ENCODE measurements at regions not wholly inside any gene's neighbourhood (a gene's known extent, or its start where the extent isn't known, plus 50 kb on each side); places are given as distances from the start of the nearest gene placed in this dataset.

- DNase-seq (no peak), ATAC-seq (no peak)
- Histone ChIP-seq H3K27ac (no peak overlapping the region), H3K36me3 (no peaks in the 10 kb centered on the region), H3K27me3 (no peaks in the 10 kb centered on the region), H3K4me1 (peaks cover 0 to 5% (median 0%) of the 10 kb centered on the region in 12 donors), H3K9me3 (peaks cover 0 to 13% (median 0%) of the 10 kb centered on the region in 12 donors), H3K4me3 (no peak overlapping the region)
- TF ChIP-seq CTCF (IDR thresholded peaks at IDR 0.05) (no peak), POLR2A (IDR thresholded peaks at IDR 0.05) (no peak)
- 81 to 94% (median 88%) methylated on average over 1 of the region's 1 CpG for WGBS, 4 donors
- intact Hi-C loops (cut with DNase I) = no loop called here
Measured at GRCh38 chr10:124329362-124329761, 89.4 kb downstream of the OAT start.

GRCh38 chr10:124328477-124329220, 90.1 kb downstream of the OAT start:
- DNase-seq = no peak
- H3K27me3 ChIP-seq = no peaks in the 10 kb centered on the region
- no peaks in the 10 kb centered on the region for H3K36me3 ChIP-seq
- H3K9me3 ChIP-seq = peaks cover 0 to 13% (median 0%) of the 10 kb centered on the region in 12 donors
- no peak overlapping the region for H3K4me3 ChIP-seq
- H3K4me1 ChIP-seq = peaks cover 0 to 5% (median 0%) of the 10 kb centered on the region in 12 donors
- no peak overlapping the region for H3K27ac ChIP-seq
- intact Hi-C loops (cut with DNase I) = no loop called here
- 58 to 69% (median 66%) methylated on average over 10 of the region's 10 CpGs for WGBS, 4 donors
- no peak for TF ChIP-seq POLR2A (IDR thresholded peaks at IDR 0.05)
- TF ChIP-seq CTCF (IDR thresholded peaks at IDR 0.05) = no peak
- no peak for ATAC-seq

GRCh38 chr10:124325998-124326636, 92.6 kb downstream of the OAT start:
- Histone ChIP-seq H3K27ac (no peak overlapping the region), H3K36me3 (no peaks in the 10 kb centered on the region), H3K4me3 (no peak overlapping the region), H3K4me1 (peaks cover 0 to 5% (median 0%) of the 10 kb centered on the region in 12 donors), H3K27me3 (no peaks in the 10 kb centered on the region), H3K9me3 (peaks cover 0 to under 1% (median 0%) of the 10 kb centered on the region in 12 donors)
- 0 to 20% (median 0%) methylated on average over 1 of the region's 1 CpG for WGBS, 4 donors
- TF ChIP-seq POLR2A (IDR thresholded peaks at IDR 0.05) = no peak
- DNase-seq = no peak
- intact Hi-C loops (cut with DNase I) = no loop called here
- no peak for ATAC-seq

- peak in 1 of 4 donors; percentile 7 for ATAC-seq
- intact Hi-C loops (cut with DNase I) = no loop called here
- Histone ChIP-seq H3K4me3 (no peak overlapping the region), H3K27ac (no peak overlapping the region), H3K4me1 (peaks cover 0 to 5% (median 0%) of the 10 kb centered on the region in 12 donors), H3K27me3 (no peaks in the 10 kb centered on the region), H3K36me3 (no peaks in the 10 kb centered on the region), H3K9me3 (no peaks in the 10 kb centered on the region)
- DNase-seq = no peak
- 74 to 88% (median 83%) methylated on average over 3 of the region's 3 CpGs for WGBS, 4 donors
- TF ChIP-seq CTCF (IDR thresholded peaks at IDR 0.05) (no peak), POLR2A (IDR thresholded peaks at IDR 0.05) (no peak)
Measured at GRCh38 chr10:124325633-124325914, 93.1 kb downstream of the OAT start.
